Fibroblast of lung (primary cell): ENCODE measurements at regions not wholly inside any gene's neighbourhood (a gene's known extent, or its start where the extent isn't known, plus 50 kb on each side); places are given as distances from the start of the nearest gene placed in this dataset.

Experiments
- CTCF ChIP-seq, 2 donors: IDR thresholded peaks in 1 of 2; conservative IDR thresholded peaks in 1 of 2; 1 replicate in 1 of 2; 2 replicates in 1 of 2; pipeline ENCODE4 v1.5.1; 2011 to 2012; ENCODE audit warnings: low read length in 2 of 2, control low read depth in 1 of 2, inconsistent platforms in 1 of 2, low read depth in 1 of 2, mild to moderate bottlenecking in 1 of 2
- EZH2 ChIP-seq: IDR thresholded peaks from 2 replicates; pipeline ENCODE4 v1.5.1; 2012; ENCODE audit warnings: low read length, control low read depth, mild to moderate bottlenecking; ENCODE audit errors: missing control alignments

GRCh38 chr5:173730632-173731298 is 114.3 kb upstream of the BOD1 start:
- TF ChIP-seq CTCF (conservative IDR thresholded peaks at IDR 0.05 in 1 of 2, IDR thresholded peaks at IDR 0.05 in 1 of 2; ENCODE audit: low read depth in 1 of 2, low read length in 2 of 2), result no peak
- TF ChIP-seq EZH2, result no peak
